Stimulated activated CD8-positive, alpha-beta memory T cell treated with anti-CD3 and anti-CD28 coated beads, Interleukin-7, amount 100 ng/mL, for 24 hours (primary cell): ENCODE measurements at regions not wholly inside any gene's neighbourhood (a gene's known extent, or its start where the extent isn't known, plus 50 kb on each side); places are given as distances from the start of the nearest gene placed in this dataset.
"Not testable (repeated sequence)": the region's sequence is repeated elsewhere in the genome, so short reads cannot be mapped to it uniquely, and the experiment has no call there.

Source experiments
- DNase-seq: peaks from one replicate; pipeline ENCODE4 v3.0.0-alpha.2; 2020; ENCODE audit warnings: low read depth

DNA sequence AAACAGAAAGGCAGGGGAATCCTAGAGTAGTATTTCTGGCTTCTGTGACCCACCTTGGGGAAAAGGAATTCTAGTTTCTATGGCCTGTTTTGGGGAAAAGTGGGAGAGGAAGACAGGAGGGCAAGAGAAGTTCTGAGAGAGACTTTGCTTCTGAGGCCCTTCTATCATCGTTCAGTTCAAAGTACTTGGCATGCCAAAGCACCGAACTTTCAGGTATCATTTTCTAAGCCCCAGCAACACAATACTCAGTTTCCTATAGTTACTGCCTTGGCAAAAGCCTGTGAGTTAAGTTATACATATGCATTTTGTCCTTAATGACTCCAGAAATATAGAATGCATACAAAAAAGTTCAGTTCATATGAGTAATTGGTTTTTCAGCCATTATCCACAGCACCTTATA, 74.1 kb upstream of the CHD2 start:
- DNase-seq, result no peak

DNA sequence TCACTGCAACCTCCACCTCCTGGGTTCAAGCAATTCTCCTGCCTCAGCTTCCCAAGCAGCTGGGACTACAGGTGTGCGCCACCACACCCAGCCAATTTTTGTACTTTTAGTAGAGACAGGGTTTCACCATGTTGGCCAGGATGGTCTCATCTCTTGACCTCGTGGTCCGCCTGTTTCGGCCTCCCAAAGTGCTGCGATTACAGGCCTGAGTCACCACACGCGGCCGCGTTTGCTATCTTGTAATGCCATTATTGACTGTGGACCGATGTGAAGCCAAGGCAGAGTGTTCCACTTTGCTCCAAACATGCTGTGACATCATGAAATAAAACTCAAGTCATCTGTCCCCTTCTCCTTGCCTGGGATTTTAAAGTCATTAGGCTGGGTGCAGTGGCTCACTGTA, 72.1 kb upstream of the CHD2 start:
- not testable (repeated sequence) for DNase-seq

- DNase-seq, result no peak
Observed at GRCh38 chr15:92829875-92830274, 70.2 kb upstream of the CHD2 start.

GRCh38 chr15:92831336-92831654, 68.8 kb upstream of the CHD2 start:
- no peak for DNase-seq

- peak; percentile 61 for DNase-seq
Observed at GRCh38 chr15:92831655-92832328, 68.3 kb upstream of the CHD2 start.

- no peak for DNase-seq
Observed at GRCh38 chr15:92833106-92833433, 67.1 kb upstream of the CHD2 start.

DNA sequence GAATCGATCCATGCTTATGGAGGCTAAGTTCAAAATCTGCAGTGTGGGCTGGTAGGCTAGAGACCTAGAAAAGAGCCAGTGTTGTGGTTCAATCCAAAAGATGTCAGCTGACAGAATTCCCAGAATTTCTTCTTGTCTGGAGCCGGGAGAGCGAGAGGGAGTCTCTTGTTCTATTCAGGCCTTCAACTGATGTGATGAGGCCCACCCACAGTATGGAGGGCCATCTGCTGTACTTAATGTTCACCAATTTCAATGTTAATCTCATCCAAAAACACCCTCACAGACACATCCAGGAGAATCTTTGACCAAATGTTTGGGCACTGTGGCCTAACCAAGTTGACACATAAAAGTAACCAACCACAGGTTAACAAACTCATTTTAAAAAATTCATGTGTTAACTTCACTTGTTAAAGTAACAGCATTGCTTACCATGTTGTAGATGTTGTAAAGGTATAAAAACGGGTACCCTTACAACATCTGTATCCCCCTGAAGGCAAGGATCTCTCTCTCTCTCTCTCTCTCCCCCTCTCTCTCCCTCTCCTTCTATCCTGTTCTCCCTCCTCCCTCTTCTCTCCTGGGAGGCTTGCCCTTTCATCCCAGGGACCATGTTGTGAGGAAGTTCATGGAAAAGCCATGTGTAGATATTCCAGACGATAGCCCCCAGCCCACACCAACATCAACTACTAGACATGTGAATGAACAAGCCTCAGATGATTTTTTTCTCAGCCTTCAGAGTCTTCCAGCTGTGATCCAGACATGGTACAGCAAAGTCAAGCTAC, 66.4 kb upstream of the CHD2 start:
- no peak for DNase-seq

GRCh38 chr15:92839696-92840095, 60.4 kb upstream of the CHD2 start:
- DNase-seq, result no peak

- DNase-seq, result no peak
Observed at GRCh38 chr15:92840149-92840548, 60.0 kb upstream of the CHD2 start.

GRCh38 chr15:92843326-92843725, 56.8 kb upstream of the CHD2 start:
- no peak for DNase-seq

DNA sequence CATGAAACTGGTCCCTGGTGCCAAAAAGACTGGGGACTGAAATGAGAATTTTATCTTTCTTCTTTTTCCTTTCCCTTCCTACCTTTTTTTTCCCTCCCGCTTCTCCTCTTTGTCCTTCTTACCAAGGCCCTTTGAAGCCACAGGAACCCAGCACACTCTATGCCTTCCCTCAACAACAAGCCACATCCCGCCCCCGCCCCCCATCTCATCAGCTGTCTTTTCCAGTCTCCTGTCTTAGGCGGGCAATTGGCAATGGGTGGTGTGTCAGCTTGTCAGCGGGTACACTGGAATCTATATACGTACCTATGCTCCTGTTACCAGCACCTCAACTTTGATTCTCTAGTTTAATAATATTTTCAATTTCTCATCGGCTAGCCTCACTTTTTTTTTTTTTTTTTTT, 56.3 kb upstream of the CHD2 start:
- DNase-seq, result no peak

- no peak for DNase-seq
Observed at GRCh38 chr15:92845126-92845508, 55.0 kb upstream of the CHD2 start.

GRCh38 chr15:92846741-92847140, 53.4 kb upstream of the CHD2 start:
- no peak for DNase-seq

- no peak for DNase-seq
Observed at GRCh38 chr15:92847841-92848240, 52.3 kb upstream of the CHD2 start.

DNA sequence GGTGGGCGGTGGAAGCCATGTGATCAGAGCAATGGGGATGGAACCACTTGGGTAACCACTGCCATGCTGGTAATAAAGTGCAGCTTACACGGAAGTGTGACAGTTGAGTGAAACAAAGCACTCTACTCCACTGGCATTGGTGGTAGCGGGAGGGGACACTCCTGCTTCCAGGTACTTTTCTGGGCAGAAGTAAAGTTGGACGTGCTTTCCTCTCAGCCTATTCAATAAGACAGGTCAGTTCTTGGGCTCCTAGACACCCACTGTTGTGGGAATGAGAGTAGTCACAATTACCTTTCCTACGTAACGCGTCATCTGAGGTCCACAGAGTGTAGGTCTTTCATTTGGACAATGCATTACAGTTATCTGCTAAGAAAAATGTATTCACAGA, 51.7 kb upstream of the CHD2 start:
- DNase-seq, result no peak

GRCh38 chr15:92848852-92849598, 51.1 kb upstream of the CHD2 start:
- no peak for DNase-seq

GRCh38 chr15:92850218-92850617, 49.9 kb upstream of the CHD2 start:
- DNase-seq, result not testable (repeated sequence)
